Mesendoderm (in vitro differentiated cells): ENCODE measurements at regions not wholly inside any gene's neighbourhood (a gene's known extent, or its start where the extent isn't known, plus 50 kb on each side); places are given as distances from the start of the nearest gene placed in this dataset.

Experiments
- DNase-seq: peaks from one replicate; pipeline ENCODE4 v3.0.0; 2013
- H2AK5ac ChIP-seq: 2 replicates; pipeline ENCODE4 v1.6.1; 2013; ENCODE audit warnings: low read length, inconsistent platforms
- H2BK120ac ChIP-seq: 2 replicates; pipeline ENCODE4 v1.6.1; 2013; ENCODE audit warnings: low read depth, mild to moderate bottlenecking, low read length, moderate library complexity, mixed read lengths
- H2BK15ac ChIP-seq: replicated peaks from 2 replicates; pipeline ENCODE4 v1.6.1; 2013; ENCODE audit warnings: low read depth, mild to moderate bottlenecking, moderate library complexity
- H2BK5ac ChIP-seq: 2 replicates; pipeline ENCODE4 v1.6.1; 2013; ENCODE audit warnings: low read length, inconsistent platforms
- H3K18ac ChIP-seq: 2 replicates; pipeline ENCODE4 v1.6.1; 2013; ENCODE audit warnings: mild to moderate bottlenecking, low read length, mixed read lengths
- H3K23ac ChIP-seq: one replicate; pipeline ENCODE4 v1.6.1; 2013; ENCODE audit warnings: low read length
- H3K27ac ChIP-seq: 2 replicates; pipeline ENCODE4 v1.5.1; 2013; ENCODE audit warnings: low read depth, mild to moderate bottlenecking, inconsistent platforms, low read length, moderate library complexity
- H3K27me3 ChIP-seq: 2 replicates; pipeline ENCODE4 v1.6.1; 2013; ENCODE audit warnings: low read length, control low read depth, mild to moderate bottlenecking, inconsistent platforms; ENCODE audit not compliant: insufficient read depth, poor library complexity
- H3K36me3 ChIP-seq: 2 replicates; pipeline ENCODE4 v1.6.1; 2013; ENCODE audit warnings: low read length, inconsistent platforms; ENCODE audit not compliant: control insufficient read depth, insufficient read depth
- H3K4ac ChIP-seq: one replicate; pipeline ENCODE4 v1.6.1; 2013; ENCODE audit warnings: low read depth, mild to moderate bottlenecking, low read length, moderate library complexity
- H3K4me1 ChIP-seq: 2 replicates; pipeline ENCODE4 v1.6.1; 2013; ENCODE audit warnings: low read depth, low read length, inconsistent platforms; ENCODE audit not compliant: control insufficient read depth
- H3K4me2 ChIP-seq: 2 replicates; pipeline ENCODE4 v1.6.1; 2013; ENCODE audit warnings: low read length
- H3K4me3 ChIP-seq: 2 replicates; pipeline ENCODE4 v1.5.1; 2013; ENCODE audit warnings: mild to moderate bottlenecking, low read length
- H3K56ac ChIP-seq: one replicate; pipeline ENCODE4 v1.6.1; 2013; ENCODE audit warnings: low read length
- H3K79me1 ChIP-seq: 2 replicates; pipeline ENCODE4 v1.6.1; 2013; ENCODE audit warnings: low read length, inconsistent platforms
- H3K79me2 ChIP-seq: 2 replicates; pipeline ENCODE4 v1.6.1; 2013; ENCODE audit warnings: mild to moderate bottlenecking, low read length; ENCODE audit not compliant: control insufficient read depth, insufficient read depth
- H3K9ac ChIP-seq: 2 replicates; pipeline ENCODE4 v1.6.1; 2013; ENCODE audit warnings: low read length, inconsistent platforms
- H4K5ac ChIP-seq: one replicate; pipeline ENCODE4 v1.6.1; 2013; ENCODE audit warnings: low read length
- H4K8ac ChIP-seq: one replicate; pipeline ENCODE4 v1.6.1; 2013; ENCODE audit warnings: low read depth, mild to moderate bottlenecking, control low read depth, low read length, moderate library complexity
- WGBS: extraction: QIAGEN DNeasy Blood & Tissue Kit; methylation state at CpG from one replicate; pipeline ENCODE4 v1.1.7; 2013; ENCODE audit warnings: low lambda C conversion rate, missing lambda C conversion rate; ENCODE audit not compliant: insufficient coverage; ENCODE audit errors: extremely low coverage; 5-methylcytosine and 5-hydroxymethylcytosine counted together

DNA sequence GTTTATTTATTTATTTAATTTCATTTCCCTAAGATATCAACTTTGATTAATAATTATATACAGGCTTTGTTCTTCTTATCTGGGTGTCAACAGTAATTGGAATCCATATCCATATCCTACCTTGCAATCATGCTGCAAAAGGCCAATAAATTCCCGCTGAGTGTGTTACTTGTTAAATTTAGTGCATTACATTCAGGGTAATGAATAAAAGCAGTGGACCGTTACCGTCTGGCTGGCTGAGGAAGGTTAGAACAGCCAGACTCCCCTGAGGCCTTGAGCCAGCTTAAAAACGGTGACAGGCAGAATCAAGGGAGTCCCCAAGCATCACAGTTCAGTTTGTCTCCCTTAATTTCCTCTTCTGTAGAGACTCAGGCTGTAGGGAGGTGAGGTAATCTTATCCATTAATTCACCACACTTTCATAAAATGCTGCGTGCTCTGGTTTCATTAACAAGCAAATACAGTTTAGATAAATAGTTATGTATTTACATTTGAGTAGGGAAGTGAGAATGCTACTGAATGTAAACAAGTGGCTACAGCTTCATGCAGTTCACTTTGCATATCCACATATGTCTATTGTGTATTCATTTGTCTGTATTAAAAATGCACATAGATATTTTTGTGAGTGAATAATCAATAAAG is 888.2 kb upstream of the CXADR start:
- H3K18ac ChIP-seq: no peak overlapping the region
- H3K9ac ChIP-seq: no peak overlapping the region
- no peak overlapping the region for H2BK120ac ChIP-seq
- H3K36me3 ChIP-seq: no peaks in the 10 kb centered on the region
- no peak overlapping the region for H4K5ac ChIP-seq
- no peak overlapping the region for H3K4me3 ChIP-seq
- no peak overlapping the region for H4K8ac ChIP-seq
- no peak overlapping the region for H3K23ac ChIP-seq
- H3K56ac ChIP-seq: no peak overlapping the region
- H2BK5ac ChIP-seq: no peak overlapping the region
- no peak overlapping the region for H3K4me2 ChIP-seq
- H3K4me1 ChIP-seq: no peaks in the 10 kb centered on the region
- H3K79me1 ChIP-seq: no peaks in the 10 kb centered on the region
- DNase-seq: no peak
- no peak overlapping the region for H3K4ac ChIP-seq
- H3K27me3 ChIP-seq: no peaks in the 10 kb centered on the region
- H3K27ac ChIP-seq: no peak overlapping the region
- no peak overlapping the region for H2BK15ac ChIP-seq
- WGBS: no CpG with 5 or more reads among the region's 5 CpGs
- no peaks in the 10 kb centered on the region for H3K79me2 ChIP-seq
- H2AK5ac ChIP-seq: no peak overlapping the region

- Histone ChIP-seq H3K27me3 (no peaks in the 10 kb centered on the region), H2AK5ac (no peak overlapping the region), H2BK5ac (no peak overlapping the region), H2BK120ac (no peak overlapping the region), H4K8ac (no peak overlapping the region), H3K9ac (no peak overlapping the region), H3K4me3 (no peak overlapping the region), H4K5ac (no peak overlapping the region), H3K23ac (no peak overlapping the region), H3K56ac (no peak overlapping the region), H3K27ac (no peak overlapping the region), H3K4ac (no peak overlapping the region), H3K18ac (no peak overlapping the region), H3K4me1 (no peaks in the 10 kb centered on the region), H3K79me2 (no peaks in the 10 kb centered on the region), H2BK15ac (no peak overlapping the region), H3K36me3 (no peaks in the 10 kb centered on the region), H3K79me1 (no peaks in the 10 kb centered on the region), H3K4me2 (no peak overlapping the region)
- no CpG with 5 or more reads among the region's 1 CpG for WGBS
- no peak for DNase-seq
These were observed 887.4 kb upstream of the CXADR start for GRCh38 chr21:16625491-16625890.

GRCh38 chr21:16633831-16634459 is 878.9 kb upstream of the CXADR start:
- H4K5ac ChIP-seq: no peak overlapping the region
- H2BK15ac ChIP-seq: no peak overlapping the region
- H3K36me3 ChIP-seq: no peaks in the 10 kb centered on the region
- no peak overlapping the region for H3K4me3 ChIP-seq
- H3K56ac ChIP-seq: no peak overlapping the region
- no peak overlapping the region for H2AK5ac ChIP-seq
- no peak overlapping the region for H3K18ac ChIP-seq
- no peak overlapping the region for H3K9ac ChIP-seq
- no peaks in the 10 kb centered on the region for H3K79me1 ChIP-seq
- H3K4me1 ChIP-seq: peaks cover 6% of the 10 kb centered on the region
- H2BK5ac ChIP-seq: no peak overlapping the region
- no peak overlapping the region for H4K8ac ChIP-seq
- no peak overlapping the region for H3K4me2 ChIP-seq
- H3K27ac ChIP-seq: no peak overlapping the region
- no peak overlapping the region for H3K4ac ChIP-seq
- WGBS: no CpG with 5 or more reads among the region's 4 CpGs
- H3K79me2 ChIP-seq: no peaks in the 10 kb centered on the region
- no peak for DNase-seq
- no peaks in the 10 kb centered on the region for H3K27me3 ChIP-seq
- H2BK120ac ChIP-seq: no peak overlapping the region
- no peak overlapping the region for H3K23ac ChIP-seq

DNA sequence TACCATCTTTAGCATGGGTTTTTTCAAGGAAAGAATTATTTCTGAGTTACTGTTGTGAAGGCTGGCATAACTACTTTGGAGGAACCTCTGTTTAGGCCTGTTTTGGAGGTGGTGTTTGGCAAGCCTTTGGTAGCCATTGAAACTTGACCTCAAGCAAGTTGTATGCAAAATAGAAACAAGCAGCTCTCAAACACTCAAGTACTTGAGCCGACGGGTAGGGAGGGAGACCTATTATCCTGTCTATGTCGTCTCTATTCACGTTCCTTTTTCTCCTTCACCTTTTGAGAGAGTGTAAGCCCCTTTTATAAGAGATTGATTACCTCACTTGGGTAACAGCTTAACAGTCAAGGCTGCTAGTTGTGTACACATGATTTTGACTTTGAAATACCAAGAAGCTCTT is 878.3 kb upstream of the CXADR start:
- H3K27ac ChIP-seq: no peak overlapping the region
- H2AK5ac ChIP-seq: no peak overlapping the region
- no peaks in the 10 kb centered on the region for H3K79me2 ChIP-seq
- no peaks in the 10 kb centered on the region for H3K27me3 ChIP-seq
- H3K36me3 ChIP-seq: no peaks in the 10 kb centered on the region
- no CpG with 5 or more reads among the region's 4 CpGs for WGBS
- H3K79me1 ChIP-seq: no peaks in the 10 kb centered on the region
- no peak overlapping the region for H2BK15ac ChIP-seq
- H3K18ac ChIP-seq: no peak overlapping the region
- H3K4ac ChIP-seq: no peak overlapping the region
- H3K23ac ChIP-seq: no peak overlapping the region
- no peak overlapping the region for H4K8ac ChIP-seq
- no peak overlapping the region for H4K5ac ChIP-seq
- no peak overlapping the region for H3K4me3 ChIP-seq
- H2BK120ac ChIP-seq: no peak overlapping the region
- H2BK5ac ChIP-seq: no peak overlapping the region
- H3K4me1 ChIP-seq: peaks cover 6% of the 10 kb centered on the region
- DNase-seq: peak; percentile 66
- H3K56ac ChIP-seq: no peak overlapping the region
- no peak overlapping the region for H3K4me2 ChIP-seq
- no peak overlapping the region for H3K9ac ChIP-seq

- no peak overlapping the region for H3K18ac ChIP-seq
- no peak overlapping the region for H3K23ac ChIP-seq
- no peaks in the 10 kb centered on the region for H3K36me3 ChIP-seq
- no peak overlapping the region for H2BK120ac ChIP-seq
- H3K79me2 ChIP-seq: no peaks in the 10 kb centered on the region
- no peaks in the 10 kb centered on the region for H3K4me1 ChIP-seq
- H3K4me2 ChIP-seq: no peak overlapping the region
- no peak overlapping the region for H2BK15ac ChIP-seq
- DNase-seq: no peak
- WGBS: no CpG with 5 or more reads among the region's 3 CpGs
- no peak overlapping the region for H4K5ac ChIP-seq
- no peaks in the 10 kb centered on the region for H3K27me3 ChIP-seq
- H3K9ac ChIP-seq: no peak overlapping the region
- no peak overlapping the region for H3K4ac ChIP-seq
- no peaks in the 10 kb centered on the region for H3K79me1 ChIP-seq
- H3K27ac ChIP-seq: no peak overlapping the region
- no peak overlapping the region for H2AK5ac ChIP-seq
- no peak overlapping the region for H4K8ac ChIP-seq
- no peak overlapping the region for H3K56ac ChIP-seq
- H2BK5ac ChIP-seq: no peak overlapping the region
- H3K4me3 ChIP-seq: no peak overlapping the region
These were observed 872.4 kb upstream of the CXADR start for GRCh38 chr21:16640297-16641027.
